IMR-90 (cell line): ENCODE measurements at regions not wholly inside any gene's neighbourhood (a gene's known extent, or its start where the extent isn't known, plus 50 kb on each side); places are given as distances from the start of the nearest gene placed in this dataset.

Experiments used
- BHLHE40 ChIP-seq: fragments of 150-350 bp; IDR thresholded peaks from 2 replicates; pipeline ENCODE4 v1.6.1; 2016; ENCODE audit warnings: mild to moderate bottlenecking, low read depth, low read length
- CEBPB ChIP-seq: IDR thresholded peaks from 2 replicates; pipeline ENCODE4 v1.6.1; 2012; ENCODE audit warnings: low read depth, low read length, improper control_type of control experiment
- FOS ChIP-seq: fragments of 150-350 bp; IDR thresholded peaks from 2 replicates; pipeline ENCODE4 v1.6.1; 2016; ENCODE audit warnings: low read depth, low read length
- MAZ ChIP-seq: IDR thresholded peaks from 2 replicates; pipeline ENCODE4 v1.6.1; 2012; ENCODE audit warnings: low read depth, mild to moderate bottlenecking, low read length, improper control_type of control experiment, moderate library complexity, borderline replicate concordance
- NFE2L2 ChIP-seq: fragments of 150-350 bp; IDR thresholded peaks from 2 replicates; pipeline ENCODE4 v1.6.1; 2016; ENCODE audit warnings: low read depth, mild to moderate bottlenecking, low read length
- POLR2A ChIP-seq: IDR thresholded peaks from 2 replicates; pipeline ENCODE4 v1.6.1; 2012; ENCODE audit warnings: mild to moderate bottlenecking, low read depth, low read length
- RCOR1 ChIP-seq: IDR thresholded peaks from 2 replicates; pipeline ENCODE4 v1.6.1; 2012; ENCODE audit warnings: mild to moderate bottlenecking, low read length, improper control_type of control experiment; ENCODE audit not compliant: insufficient replicate concordance
- RFX5 ChIP-seq: IDR thresholded peaks from 2 replicates; pipeline ENCODE4 v1.8.0; 2012; ENCODE audit warnings: low read depth, mild to moderate bottlenecking, low read length, moderate library complexity
- SMC3 ChIP-seq: fragments of 150-350 bp; IDR thresholded peaks from 2 replicates; pipeline ENCODE4 v1.6.1; 2016; ENCODE audit warnings: low read depth, mild to moderate bottlenecking, antibody characterized with exemption, low read length, moderate library complexity
- TF ChIP-seq, protein P1 (sequence below): conservative IDR thresholded peaks from 2 replicates; pipeline ENCODE4 v1.5.1; 2012; ENCODE audit warnings: mild to moderate bottlenecking, low read depth, low read length, improper control_type of control experiment

GRCh38 chr6:113595911-113596376, 261.2 kb upstream of the MARCKS start:
- TF ChIP-seq RCOR1 (no peak), FOS (no peak), RFX5 (no peak), POLR2A (no peak), SMC3 (no peak), CEBPB (0 out of 2 replicates have a peak, but pooled peaks have one; percentile 14), BHLHE40 (no peak), NFE2L2 (no peak), MAZ (no peak)
- TF ChIP-seq, protein P1, sequence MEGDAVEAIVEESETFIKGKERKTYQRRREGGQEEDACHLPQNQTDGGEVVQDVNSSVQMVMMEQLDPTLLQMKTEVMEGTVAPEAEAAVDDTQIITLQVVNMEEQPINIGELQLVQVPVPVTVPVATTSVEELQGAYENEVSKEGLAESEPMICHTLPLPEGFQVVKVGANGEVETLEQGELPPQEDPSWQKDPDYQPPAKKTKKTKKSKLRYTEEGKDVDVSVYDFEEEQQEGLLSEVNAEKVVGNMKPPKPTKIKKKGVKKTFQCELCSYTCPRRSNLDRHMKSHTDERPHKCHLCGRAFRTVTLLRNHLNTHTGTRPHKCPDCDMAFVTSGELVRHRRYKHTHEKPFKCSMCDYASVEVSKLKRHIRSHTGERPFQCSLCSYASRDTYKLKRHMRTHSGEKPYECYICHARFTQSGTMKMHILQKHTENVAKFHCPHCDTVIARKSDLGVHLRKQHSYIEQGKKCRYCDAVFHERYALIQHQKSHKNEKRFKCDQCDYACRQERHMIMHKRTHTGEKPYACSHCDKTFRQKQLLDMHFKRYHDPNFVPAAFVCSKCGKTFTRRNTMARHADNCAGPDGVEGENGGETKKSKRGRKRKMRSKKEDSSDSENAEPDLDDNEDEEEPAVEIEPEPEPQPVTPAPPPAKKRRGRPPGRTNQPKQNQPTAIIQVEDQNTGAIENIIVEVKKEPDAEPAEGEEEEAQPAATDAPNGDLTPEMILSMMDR: no peak
